EL (cell line): ENCODE measurements at regions not wholly inside any gene's neighbourhood (a gene's known extent, or its start where the extent isn't known, plus 50 kb on each side); places are given as distances from the start of the nearest gene placed in this dataset.

Experiments
- DNase-seq: peaks from one replicate; pipeline ENCODE4 v3.0.0-alpha.2; 2016

GRCh38 chr5:1942158-1942557, 59.4 kb upstream of the IRX4 start:
- DNase-seq = no peak

DNA sequence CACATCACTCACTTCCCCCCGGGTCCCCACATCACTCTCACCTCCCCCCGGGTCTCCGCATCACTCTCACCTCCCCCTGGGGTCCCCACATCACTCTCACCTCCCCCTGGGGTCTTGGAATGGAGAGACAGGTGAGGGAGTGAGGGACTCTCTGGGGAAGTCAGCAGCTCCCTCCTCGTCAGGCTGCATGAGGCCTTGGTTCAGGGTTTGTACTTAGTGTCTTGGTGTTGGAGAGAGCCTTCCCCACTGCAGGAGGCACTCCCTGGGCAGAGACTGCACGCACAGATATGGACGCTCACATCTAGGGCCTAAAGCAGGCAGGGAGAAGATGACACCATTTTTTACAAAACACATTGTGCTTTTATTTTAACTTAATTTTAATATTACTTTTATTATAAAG, 56.5 kb upstream of the IRX4 start:
- no peak for DNase-seq

DNA sequence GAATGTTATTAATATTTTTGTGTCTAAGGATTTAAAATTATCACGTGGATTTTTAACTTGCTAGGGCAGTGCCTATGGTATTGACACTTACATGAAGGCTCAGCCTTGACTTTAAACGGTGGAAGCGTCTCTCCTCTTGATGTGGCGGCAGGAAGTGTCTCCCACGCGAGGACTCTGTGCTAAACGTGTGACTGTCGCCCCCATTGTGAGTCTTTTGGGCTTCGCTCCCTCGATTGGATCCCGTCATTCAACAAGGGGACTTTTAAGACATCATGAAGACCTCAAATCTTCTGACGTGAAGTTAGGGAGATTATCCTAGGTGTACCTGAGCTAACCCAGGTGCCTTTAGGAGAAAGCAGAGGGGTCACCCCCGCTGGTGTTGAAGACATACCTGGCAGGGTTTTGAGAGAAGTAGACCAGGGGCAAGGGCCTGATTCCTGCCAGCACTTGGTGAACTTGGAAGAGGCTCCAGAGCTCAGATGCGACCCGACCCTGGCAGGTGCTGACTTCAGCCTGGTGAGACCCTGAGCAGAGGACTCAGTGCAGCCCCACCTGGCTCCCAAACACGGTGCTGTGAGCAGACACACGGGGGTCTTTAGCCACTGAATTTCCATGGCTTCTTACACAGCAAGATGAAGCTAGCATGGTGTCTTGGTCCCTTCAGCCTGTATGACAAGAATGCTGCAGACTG, 55.7 kb upstream of the IRX4 start:
- DNase-seq = no peak

DNA sequence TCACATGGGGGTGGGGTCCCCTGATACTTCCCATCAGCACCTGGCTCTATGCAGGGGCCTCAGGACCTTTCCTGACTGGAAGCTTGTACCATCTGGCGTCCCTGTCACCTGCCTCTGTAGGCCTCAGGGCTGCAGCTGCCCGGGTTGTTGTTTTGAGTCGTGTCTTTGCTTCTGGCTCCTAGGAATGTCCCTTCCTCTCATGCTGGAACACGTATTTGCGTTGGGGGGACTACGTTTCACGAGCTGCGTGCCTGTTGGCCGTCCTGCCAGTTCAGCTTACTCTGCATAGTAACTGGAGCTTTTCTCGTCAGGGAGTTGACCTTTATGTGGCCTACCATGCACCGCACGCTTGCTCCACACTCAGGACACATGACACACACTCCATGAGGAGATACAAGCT, 54.9 kb upstream of the IRX4 start:
- no peak for DNase-seq

- DNase-seq = no peak
Observed at GRCh38 chr5:1936901-1937300, 54.2 kb upstream of the IRX4 start.

DNA sequence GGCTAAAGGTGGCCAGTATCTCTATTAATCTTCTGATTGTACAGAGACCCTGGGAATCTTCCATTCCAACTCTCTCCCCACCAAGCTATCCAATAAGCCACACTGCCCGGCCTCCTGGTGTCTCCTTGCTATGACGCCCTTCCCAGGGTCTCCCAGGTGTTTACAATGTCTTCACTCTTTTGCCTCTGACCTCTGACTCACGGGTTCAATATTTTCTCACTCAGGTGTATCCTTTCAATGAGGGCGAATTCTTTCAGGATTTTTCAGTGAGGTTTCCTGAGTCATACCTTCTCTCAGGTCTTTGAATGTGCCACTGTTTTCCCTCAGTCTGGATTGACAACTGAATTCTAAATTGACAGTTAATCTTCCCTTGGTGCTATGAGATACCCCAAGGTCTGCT, 53.7 kb upstream of the IRX4 start:
- DNase-seq = no peak

- no peak for DNase-seq
Observed at GRCh38 chr5:1934801-1935429, 52.2 kb upstream of the IRX4 start.

- no peak for DNase-seq
Observed at GRCh38 chr5:1934056-1934394, 51.3 kb upstream of the IRX4 start.

GRCh38 chr5:1933364-1934055, 50.8 kb upstream of the IRX4 start:
- no peak for DNase-seq
